RWPE1 (cell line): ENCODE measurements at regions not wholly inside any gene's neighbourhood (a gene's known extent, or its start where the extent isn't known, plus 50 kb on each side); places are given as distances from the start of the nearest gene placed in this dataset.
A peak's percentile ranks its signal among the peaks of the same experiment; 100 is the strongest.

Source experiments
- CTCF ChIA-PET: fragments of 350-600 bp; sonication (Branson Sonifier 250); formaldehyde crosslinking; extraction: SDS; loops from one replicate; lab custom pipeline; 2021; lab: Yijun Ruan, JAX
- POLR2A ChIA-PET: fragments of 400-600 bp; formaldehyde crosslinking; extraction: SDS; loops from one replicate; lab custom pipeline; 2020; ENCODE audit warnings: antibody characterized with exemption; ENCODE audit not compliant: low non-redundant PET; lab: Yijun Ruan, JAX
- DNase-seq: peaks from one replicate; pipeline ENCODE4 v3.0.0; 2012; ENCODE audit warnings: low spot score
- H3K27ac ChIP-seq: fragments of 450-650 bp; 2 replicates; pipeline ENCODE4 v1.5.1; 2017
- TF ChIP-seq, protein P1 (sequence below): fragments of 450-650 bp; conservative IDR thresholded peaks from 2 replicates; pipeline ENCODE4 v1.5.1; 2017; ENCODE audit warnings: low read depth, mild to moderate bottlenecking

DNA sequence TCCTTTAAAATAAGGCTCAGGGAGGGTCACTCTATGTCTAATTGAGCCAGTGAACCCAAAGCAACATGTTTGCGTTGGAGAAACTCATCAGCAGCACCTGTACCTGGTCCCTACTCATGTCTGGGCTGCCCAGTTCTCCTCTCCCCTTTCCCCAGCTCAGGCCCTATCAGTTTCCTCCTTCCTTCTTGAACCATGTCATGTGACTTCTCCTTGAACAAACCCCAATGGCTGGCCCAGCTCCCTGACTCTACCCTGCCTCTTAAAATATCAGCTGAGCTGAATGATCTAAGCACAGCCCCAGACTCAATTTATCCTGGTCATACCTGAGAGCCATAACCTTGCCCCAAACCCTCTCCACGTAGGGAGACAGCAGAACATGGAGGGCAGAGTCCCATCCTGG, 290.9 kb downstream of the LPIN1 start:
- no peak overlapping the region for H3K27ac ChIP-seq
- no peak for DNase-seq
- CTCF ChIA-PET = no interaction called here
- TF ChIP-seq, protein P1, sequence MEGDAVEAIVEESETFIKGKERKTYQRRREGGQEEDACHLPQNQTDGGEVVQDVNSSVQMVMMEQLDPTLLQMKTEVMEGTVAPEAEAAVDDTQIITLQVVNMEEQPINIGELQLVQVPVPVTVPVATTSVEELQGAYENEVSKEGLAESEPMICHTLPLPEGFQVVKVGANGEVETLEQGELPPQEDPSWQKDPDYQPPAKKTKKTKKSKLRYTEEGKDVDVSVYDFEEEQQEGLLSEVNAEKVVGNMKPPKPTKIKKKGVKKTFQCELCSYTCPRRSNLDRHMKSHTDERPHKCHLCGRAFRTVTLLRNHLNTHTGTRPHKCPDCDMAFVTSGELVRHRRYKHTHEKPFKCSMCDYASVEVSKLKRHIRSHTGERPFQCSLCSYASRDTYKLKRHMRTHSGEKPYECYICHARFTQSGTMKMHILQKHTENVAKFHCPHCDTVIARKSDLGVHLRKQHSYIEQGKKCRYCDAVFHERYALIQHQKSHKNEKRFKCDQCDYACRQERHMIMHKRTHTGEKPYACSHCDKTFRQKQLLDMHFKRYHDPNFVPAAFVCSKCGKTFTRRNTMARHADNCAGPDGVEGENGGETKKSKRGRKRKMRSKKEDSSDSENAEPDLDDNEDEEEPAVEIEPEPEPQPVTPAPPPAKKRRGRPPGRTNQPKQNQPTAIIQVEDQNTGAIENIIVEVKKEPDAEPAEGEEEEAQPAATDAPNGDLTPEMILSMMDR = no peak
- POLR2A ChIA-PET = no interaction called here

DNA sequence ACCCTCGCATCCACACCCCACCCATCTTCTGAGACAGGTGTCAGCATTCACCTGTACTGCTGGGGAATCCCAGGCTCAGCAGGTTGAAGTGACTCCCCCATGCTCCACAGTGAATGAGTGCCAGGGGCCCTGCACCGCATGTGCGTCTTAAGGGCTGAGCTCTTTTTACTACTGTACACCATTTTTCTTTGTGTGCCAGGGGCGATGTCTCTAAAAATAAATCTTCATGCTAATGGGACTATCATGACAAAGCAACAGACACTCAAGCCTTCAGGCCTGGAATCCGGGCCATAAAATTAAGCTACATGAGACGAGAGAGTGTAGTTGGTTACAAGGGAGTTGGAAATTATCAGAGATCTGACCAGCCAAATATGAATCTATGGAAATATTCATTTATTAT, 294.8 kb downstream of the LPIN1 start:
- no peak for DNase-seq
- TF ChIP-seq, protein P1 = no peak
- ChIA-PET POLR2A (no interaction called here), CTCF (no interaction called here)
- no peak overlapping the region for H3K27ac ChIP-seq

DNA sequence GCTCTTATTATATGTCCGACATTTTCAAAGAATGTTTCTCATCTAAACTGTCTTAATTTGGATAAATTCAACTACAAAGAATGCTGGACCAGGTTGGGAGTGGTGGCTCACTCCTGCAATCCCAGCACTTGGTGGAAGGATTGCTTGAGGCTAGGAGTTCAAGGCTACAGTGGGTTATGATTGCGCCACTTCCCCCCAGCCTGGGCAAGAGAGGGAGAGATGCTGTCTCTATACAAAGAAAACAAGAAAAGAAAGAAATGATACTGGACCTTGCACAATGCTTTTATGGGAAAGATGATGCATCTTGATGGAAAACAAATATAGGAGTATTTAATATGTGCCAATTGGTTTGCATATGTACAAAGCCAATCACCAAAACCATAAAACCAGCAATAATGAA, 296.7 kb downstream of the LPIN1 start:
- TF ChIP-seq, protein P1 = no peak

DNA sequence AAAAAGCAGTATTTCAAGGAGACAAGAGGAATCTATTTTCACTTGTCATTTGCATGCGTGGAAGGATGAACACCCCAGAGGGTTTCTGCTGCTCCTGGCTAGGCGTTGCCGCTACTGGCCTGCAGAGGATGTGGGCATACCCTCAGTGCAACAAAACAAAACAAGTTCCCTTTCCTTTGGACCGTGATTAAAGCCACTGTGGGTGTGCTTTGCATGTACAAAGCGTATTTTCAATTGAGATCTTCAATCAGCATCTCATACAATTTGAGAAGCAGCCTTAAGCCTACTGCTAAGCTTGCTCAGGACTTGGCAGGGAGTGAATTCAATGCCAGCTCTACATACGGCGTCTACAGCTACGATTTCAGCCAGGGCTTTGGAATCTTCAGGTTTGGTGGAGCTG, 298.4 kb downstream of the LPIN1 start:
- DNase-seq = no peak
- TF ChIP-seq, protein P1 = no peak
- POLR2A ChIA-PET = no interaction called here
- CTCF ChIA-PET = interaction anchor here (0.6 kb wide), 1 partner anchor 240 kb away, joined by 4 read pairs; no protein-coding TSS in a partner anchor
- H3K27ac ChIP-seq = no peak overlapping the region

More for the DNA sequence above, 296.7 kb downstream of the LPIN1 start:
- no peak overlapping the region for H3K27ac ChIP-seq
- CTCF ChIA-PET = interaction anchor here (0.6 kb wide), 1 partner anchor 74 kb away, joined by 3 read pairs; no protein-coding TSS in a partner anchor
- no peak for DNase-seq
- POLR2A ChIA-PET = no interaction called here

DNA sequence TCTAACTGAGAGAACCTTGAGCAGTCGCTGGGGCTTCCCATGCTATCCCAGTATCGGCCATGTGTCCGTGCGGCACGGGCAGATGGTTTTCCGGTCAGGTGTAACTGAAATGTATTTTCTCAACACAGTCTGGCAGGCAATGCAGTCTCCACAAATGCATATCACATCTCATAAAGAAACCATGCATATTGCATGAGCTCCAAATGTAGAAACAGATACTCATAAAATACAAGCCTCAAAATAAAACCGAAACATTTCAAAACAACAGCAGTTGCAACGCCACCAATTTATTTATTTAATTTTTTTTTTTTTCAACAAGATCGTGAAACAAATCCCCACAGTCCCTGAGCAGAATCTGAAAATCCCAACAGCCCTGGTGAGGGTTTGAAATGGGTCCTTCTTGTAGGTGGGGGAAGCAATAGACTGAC, 299.4 kb downstream of the LPIN1 start:
- no peak for DNase-seq
- CTCF ChIA-PET = no interaction called here
- H3K27ac ChIP-seq = no peak overlapping the region; the same call in 1 of the 2 replicates
- POLR2A ChIA-PET = no interaction called here
- TF ChIP-seq, protein P1 = no peak

DNA sequence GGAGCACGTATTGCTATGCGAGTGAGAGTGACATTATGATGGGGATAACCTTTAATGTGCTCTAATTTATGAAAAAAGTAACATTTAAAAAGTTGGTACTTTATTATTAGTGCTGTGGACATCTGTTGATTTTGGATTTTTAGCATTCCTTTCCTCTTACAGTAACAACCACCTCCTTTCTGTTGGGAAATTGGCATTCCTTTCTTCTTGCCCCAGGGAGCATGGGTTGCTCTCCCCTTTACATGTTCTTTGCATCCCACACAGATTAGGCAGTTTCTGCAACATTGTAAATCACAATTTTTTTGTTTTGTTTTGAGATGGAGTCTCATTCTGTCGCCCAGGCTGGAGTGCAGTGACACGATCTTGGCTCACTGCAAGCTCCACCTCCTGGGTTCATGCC, 300.2 kb downstream of the LPIN1 start:
- CTCF ChIA-PET = no interaction called here
- POLR2A ChIA-PET = no interaction called here

More for the DNA sequence above, 300.2 kb downstream of the LPIN1 start:
- DNase-seq = peak; percentile 74
- TF ChIP-seq, protein P1 = no peak
- peak overlapping the region; percentile 68 for H3K27ac ChIP-seq
